Activated CD8-positive, alpha-beta T cell treated with anti-CD3 and anti-CD28 coated beads, Interleukin-2, amount 10 ng/mL, durations not matched to agents 7 days and 5 days (primary cell): ENCODE measurements at regions not wholly inside any gene's neighbourhood (a gene's known extent, or its start where the extent isn't known, plus 50 kb on each side); places are given as distances from the start of the nearest gene placed in this dataset.
"Not testable (repeated sequence)": the region's sequence is repeated elsewhere in the genome, so short reads cannot be mapped to it uniquely, and the experiment has no call there.

Experiments
- ATAC-seq: fragments of 150-1000 bp; cut with Tn5 transposase; one replicate; pipeline ENCODE4 v1.10.0; 2021; ENCODE audit warnings: moderate library complexity
- CTCF ChIA-PET: fragments of 350-600 bp; sonication (Branson Sonifier 250); formaldehyde crosslinking; loops from one replicate; lab custom pipeline; 2021; ENCODE audit warnings: antibody characterized with exemption; lab: Charles Lee
- POLR2A ChIA-PET: fragments of 350-600 bp; sonication (Branson Sonifier 250); formaldehyde crosslinking; loops from one replicate; lab custom pipeline; 2021; ENCODE audit warnings: antibody characterized with exemption; lab: Charles Lee
- DNase-seq: peaks from one replicate; pipeline ENCODE4 v3.0.0-alpha.2; 2020
- H3K27ac Mint-ChIP-seq: one replicate; pipeline ENCODE4 v1.8.0; 2021; ENCODE audit warnings: mild to moderate bottlenecking, mixed read lengths
- H3K27me3 Mint-ChIP-seq: one replicate; pipeline ENCODE4 v1.8.0; 2021; ENCODE audit warnings: low read depth, mixed read lengths
- H3K36me3 Mint-ChIP-seq: one replicate; pipeline ENCODE4 v1.8.0; 2021; ENCODE audit warnings: low read depth, mixed read lengths
- H3K4me1 Mint-ChIP-seq: one replicate; pipeline ENCODE4 v1.8.0; 2021; ENCODE audit warnings: low read depth, mixed read lengths
- H3K4me3 Mint-ChIP-seq: one replicate; pipeline ENCODE4 v1.8.0; 2021; ENCODE audit warnings: mild to moderate bottlenecking, mixed read lengths
- H3K9me3 Mint-ChIP-seq: one replicate; pipeline ENCODE4 v1.8.0; 2022; ENCODE audit warnings: mixed read lengths; ENCODE audit not compliant: insufficient read depth

- peaks cover 1% of the 10 kb centered on the region for H3K27me3 Mint-ChIP-seq
- DNase-seq (no peak), ATAC-seq (no peak)
- POLR2A ChIA-PET = no interaction called here
- H3K36me3 Mint-ChIP-seq = no peaks in the 10 kb centered on the region
- no peak overlapping the region for H3K4me3 Mint-ChIP-seq
- H3K9me3 Mint-ChIP-seq = no peaks in the 10 kb centered on the region
- H3K4me1 Mint-ChIP-seq = no peaks in the 10 kb centered on the region
- CTCF ChIA-PET = no interaction called here
- no peak overlapping the region for H3K27ac Mint-ChIP-seq
Observed at GRCh38 chr1:170407138-170407537, 124.8 kb upstream of the GORAB start.

GRCh38 chr1:170407581-170407980 is 124.4 kb upstream of the GORAB start:
- DNase-seq (no peak), ATAC-seq (no peak)
- H3K27ac Mint-ChIP-seq = no peak overlapping the region
- CTCF ChIA-PET = no interaction called here
- POLR2A ChIA-PET = no interaction called here
- no peaks in the 10 kb centered on the region for H3K36me3 Mint-ChIP-seq
- no peaks in the 10 kb centered on the region for H3K4me1 Mint-ChIP-seq
- H3K4me3 Mint-ChIP-seq = no peak overlapping the region
- H3K9me3 Mint-ChIP-seq = no peaks in the 10 kb centered on the region
- H3K27me3 Mint-ChIP-seq = no peaks in the 10 kb centered on the region

GRCh38 chr1:170410401-170411166 is 121.4 kb upstream of the GORAB start:
- Mint-ChIP-seq H3K27ac (no peak overlapping the region), H3K4me1 (no peaks in the 10 kb centered on the region), H3K36me3 (no peaks in the 10 kb centered on the region), H3K27me3 (no peaks in the 10 kb centered on the region), H3K9me3 (no peaks in the 10 kb centered on the region), H3K4me3 (no peak overlapping the region)
- DNase-seq (no peak), ATAC-seq (no peak)
- POLR2A ChIA-PET = no interaction called here
- CTCF ChIA-PET = no interaction called here

GRCh38 chr1:170414989-170415709 is 116.8 kb upstream of the GORAB start:
- Mint-ChIP-seq H3K36me3 (no peaks in the 10 kb centered on the region), H3K4me3 (no peak overlapping the region), H3K27ac (no peak overlapping the region), H3K9me3 (no peaks in the 10 kb centered on the region), H3K27me3 (no peaks in the 10 kb centered on the region), H3K4me1 (no peaks in the 10 kb centered on the region)
- no peak for DNase-seq
- ChIA-PET CTCF (no interaction called here), POLR2A (no interaction called here)
- ATAC-seq = no peak

- ChIA-PET POLR2A (no interaction called here), CTCF (no interaction called here)
Observed at GRCh38 chr1:170415710-170416372, 116.1 kb upstream of the GORAB start.

GRCh38 chr1:170424346-170424745 is 107.6 kb upstream of the GORAB start:
- H3K4me1 Mint-ChIP-seq = no peaks in the 10 kb centered on the region
- CTCF ChIA-PET = no interaction called here
- H3K27ac Mint-ChIP-seq = no peak overlapping the region
- no peak overlapping the region for H3K4me3 Mint-ChIP-seq
- no peak for ATAC-seq
- H3K27me3 Mint-ChIP-seq = no peaks in the 10 kb centered on the region
- H3K36me3 Mint-ChIP-seq = no peaks in the 10 kb centered on the region
- no peaks in the 10 kb centered on the region for H3K9me3 Mint-ChIP-seq
- no peak for DNase-seq
- POLR2A ChIA-PET = no interaction called here

More at GRCh38 chr1:170415710-170416372, 116.1 kb upstream of the GORAB start:
- no peaks in the 10 kb centered on the region for H3K9me3 Mint-ChIP-seq
- ATAC-seq (no peak), DNase-seq (no peak)
- H3K4me1 Mint-ChIP-seq = no peaks in the 10 kb centered on the region
- no peak overlapping the region for H3K27ac Mint-ChIP-seq
- H3K4me3 Mint-ChIP-seq = no peak overlapping the region
- H3K36me3 Mint-ChIP-seq = no peaks in the 10 kb centered on the region
- H3K27me3 Mint-ChIP-seq = no peaks in the 10 kb centered on the region

GRCh38 chr1:170426596-170426995 is 105.4 kb upstream of the GORAB start:
- ChIA-PET CTCF (no interaction called here), POLR2A (no interaction called here)
- Mint-ChIP-seq H3K4me1 (no peaks in the 10 kb centered on the region), H3K27ac (no peak overlapping the region), H3K9me3 (no peaks in the 10 kb centered on the region), H3K27me3 (no peaks in the 10 kb centered on the region), H3K4me3 (no peak overlapping the region), H3K36me3 (no peaks in the 10 kb centered on the region)
- no peak for ATAC-seq
- no peak for DNase-seq

- ATAC-seq, H3K36me3 Mint-ChIP-seq, POLR2A ChIA-PET, H3K9me3 Mint-ChIP-seq, H3K27me3 Mint-ChIP-seq, H3K4me3 Mint-ChIP-seq, CTCF ChIA-PET, H3K4me1 Mint-ChIP-seq, DNase-seq, H3K27ac Mint-ChIP-seq: not testable (repeated sequence)
Observed at GRCh38 chr1:170427002-170427401, 105.0 kb upstream of the GORAB start.

- Mint-ChIP-seq H3K4me3 (no peak overlapping the region), H3K4me1 (no peaks in the 10 kb centered on the region), H3K36me3 (no peaks in the 10 kb centered on the region), H3K27ac (no peak overlapping the region), H3K27me3 (peaks cover 2% of the 10 kb centered on the region), H3K9me3 (no peaks in the 10 kb centered on the region)
- ATAC-seq (no peak), DNase-seq (no peak)
- ChIA-PET POLR2A (no interaction called here), CTCF (no interaction called here)
Observed at GRCh38 chr1:170436928-170437327, 95.0 kb upstream of the GORAB start.

GRCh38 chr1:170445096-170445495 is 86.9 kb upstream of the GORAB start:
- Mint-ChIP-seq H3K9me3 (no peaks in the 10 kb centered on the region), H3K36me3 (no peaks in the 10 kb centered on the region), H3K27ac (no peak overlapping the region), H3K27me3 (no peaks in the 10 kb centered on the region), H3K4me1 (no peaks in the 10 kb centered on the region), H3K4me3 (no peak overlapping the region)
- ChIA-PET CTCF (no interaction called here), POLR2A (no interaction called here)
- no peak for ATAC-seq
- no peak for DNase-seq

GRCh38 chr1:170448661-170449158 is 83.3 kb upstream of the GORAB start:
- H3K27ac Mint-ChIP-seq = no peak overlapping the region
- ChIA-PET CTCF (no interaction called here), POLR2A (no interaction called here)
- H3K4me3 Mint-ChIP-seq = no peak overlapping the region
- no peak for ATAC-seq
- no peaks in the 10 kb centered on the region for H3K4me1 Mint-ChIP-seq
- H3K27me3 Mint-ChIP-seq = no peaks in the 10 kb centered on the region
- H3K9me3 Mint-ChIP-seq = no peaks in the 10 kb centered on the region
- DNase-seq = no peak
- no peaks in the 10 kb centered on the region for H3K36me3 Mint-ChIP-seq
